SK-N-MC (cell line): ENCODE measurements at regions not wholly inside any gene's neighbourhood (a gene's known extent, or its start where the extent isn't known, plus 50 kb on each side); places are given as distances from the start of the nearest gene placed in this dataset.

ENCODE experiments used
- EZH2 ChIP-seq: fragments of 200-600 bp; sonication (generic); IDR thresholded peaks from one replicate; pipeline ENCODE4 v1.6.1; 2017; ENCODE audit warnings: antibody characterized with exemption
- POLR2AphosphoS5 ChIP-seq: IDR thresholded peaks from 2 replicates; pipeline ENCODE4 v1.6.1; 2012; ENCODE audit warnings: mild to moderate bottlenecking, low read depth, low read length, borderline replicate concordance

GRCh38 chr9:79127661-79128060, 444.1 kb upstream of the TLE4 start:
- TF ChIP-seq POLR2AphosphoS5 (no peak), EZH2 (no peak)
